GM10248 (cell line): ENCODE measurements at regions not wholly inside any gene's neighbourhood (a gene's known extent, or its start where the extent isn't known, plus 50 kb on each side); places are given as distances from the start of the nearest gene placed in this dataset.

Experiments
- CTCF ChIA-PET: fragments of 300-600 bp; sonication (Branson Sonifier 250); formaldehyde crosslinking; extraction: SDS; loops from one replicate; lab custom pipeline; 2021; ENCODE audit warnings: antibody characterized with exemption; lab: Yijun Ruan, JAX
- POLR2A ChIA-PET: fragments of 350-650 bp; sonication (Branson Sonifier 250); formaldehyde crosslinking; extraction: SDS; loops from one replicate; lab custom pipeline; 2020; ENCODE audit warnings: antibody characterized with exemption; lab: Yijun Ruan, JAX
- DNase-seq: peaks from one replicate; pipeline ENCODE4 v3.0.0; 2012; ENCODE audit errors: extremely low spot score
- CTCF ChIP-seq: IDR thresholded peaks from 2 replicates; pipeline ENCODE4 v1.5.1; 2012; ENCODE audit warnings: mild to moderate bottlenecking, low read depth; ENCODE audit errors: extremely low read depth, missing control alignments, control extremely low read depth

GRCh38 chr5:60260658-60261057, 367.1 kb upstream of the PDE4D start:
- POLR2A ChIA-PET: no interaction called here
- TF ChIP-seq CTCF: no peak
- no peak for DNase-seq

GRCh38 chr5:60259730-60260129, 366.2 kb upstream of the PDE4D start:
- ChIA-PET POLR2A (no interaction called here), CTCF (interaction anchor here (2.7 kb wide), 1 partner anchor 8 kb away, joined by 7 read pairs; no protein-coding TSS in a partner anchor)
- no peak for TF ChIP-seq CTCF
- DNase-seq: no peak

More at GRCh38 chr5:60260658-60261057, 367.1 kb upstream of the PDE4D start:
- CTCF ChIA-PET: interaction anchor here (2.7 kb wide), 1 partner anchor 9 kb away, joined by 7 read pairs; no protein-coding TSS in a partner anchor

GRCh38 chr5:60257596-60258271, 364.2 kb upstream of the PDE4D start:
- TF ChIP-seq CTCF: no peak
- no peak for DNase-seq
- ChIA-PET CTCF (interaction anchor here (1.0 kb wide), 1 partner anchor 22 kb away, joined by 3 read pairs; no protein-coding TSS in a partner anchor), POLR2A (no interaction called here)

GRCh38 chr5:60256546-60256945, 363.0 kb upstream of the PDE4D start:
- ChIA-PET CTCF (interaction anchor here (1.0 kb wide), 2 partner anchors 11 to 23 kb away, joined by 3 read pairs; no protein-coding TSS in a partner anchor), POLR2A (no interaction called here)
- DNase-seq: no peak
- no peak for TF ChIP-seq CTCF

GRCh38 chr5:60248901-60249300, 355.4 kb upstream of the PDE4D start:
- ChIA-PET POLR2A (no interaction called here), CTCF (interaction anchor here (0.6 to 1.8 kb wide), 3 partner anchors 16 to 40 kb away, joined by 3 to 7 read pairs (median 3); no protein-coding TSS in a partner anchor)
- TF ChIP-seq CTCF: no peak
- DNase-seq: peak; percentile 8

- POLR2A ChIA-PET: no interaction called here
- TF ChIP-seq CTCF: no peak
- no peak for DNase-seq
- CTCF ChIA-PET: no interaction called here
Observed at GRCh38 chr5:60243713-60244112, 350.2 kb upstream of the PDE4D start.
